MM.1S (cell line): ENCODE measurements at regions not wholly inside any gene's neighbourhood (a gene's known extent, or its start where the extent isn't known, plus 50 kb on each side); places are given as distances from the start of the nearest gene placed in this dataset.

Experiments
- EZH2 ChIP-seq: fragments of 300-600 bp; sonication (generic); optimal IDR thresholded peaks from 2 replicates; pipeline ENCODE3; 2017; ENCODE audit warnings: low read depth, mild to moderate bottlenecking, antibody characterized with exemption, low read length, mixed read lengths
- EZH2phosphoT487 ChIP-seq: fragments of 300-600 bp; sonication (generic); IDR thresholded peaks from 2 replicates; pipeline ENCODE4 v1.6.1; 2018; ENCODE audit warnings: antibody characterized with exemption, low read length
- TF ChIP-seq, protein P1 (sequence below): fragments of 300-600 bp; sonication (generic); IDR thresholded peaks from 2 replicates; pipeline ENCODE4 v1.5.1; 2016; ENCODE audit warnings: antibody characterized with exemption, low read length, mixed read lengths

DNA sequence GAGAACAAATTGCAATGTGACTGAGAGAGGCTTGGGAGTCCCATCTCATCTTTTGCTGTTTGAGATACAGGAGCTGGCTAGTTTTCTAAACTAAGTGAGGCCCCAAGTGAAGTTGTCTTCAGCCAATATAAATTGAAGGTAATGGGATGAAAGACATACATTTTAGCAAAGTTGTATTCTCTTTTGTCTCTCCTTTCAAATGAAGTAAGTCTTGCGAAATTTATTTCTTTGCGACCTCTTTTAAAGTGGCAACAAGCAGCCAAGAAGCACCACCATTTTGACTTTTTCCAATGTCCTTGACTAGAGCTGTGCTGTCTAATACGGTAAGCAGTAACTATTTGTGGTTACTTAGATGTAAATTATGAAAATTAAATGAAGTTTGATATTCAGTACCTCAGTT, 385.7 kb downstream of the USP25 start:
- TF ChIP-seq EZH2 (no peak), EZH2phosphoT487 (no peak)
- TF ChIP-seq, protein P1, sequence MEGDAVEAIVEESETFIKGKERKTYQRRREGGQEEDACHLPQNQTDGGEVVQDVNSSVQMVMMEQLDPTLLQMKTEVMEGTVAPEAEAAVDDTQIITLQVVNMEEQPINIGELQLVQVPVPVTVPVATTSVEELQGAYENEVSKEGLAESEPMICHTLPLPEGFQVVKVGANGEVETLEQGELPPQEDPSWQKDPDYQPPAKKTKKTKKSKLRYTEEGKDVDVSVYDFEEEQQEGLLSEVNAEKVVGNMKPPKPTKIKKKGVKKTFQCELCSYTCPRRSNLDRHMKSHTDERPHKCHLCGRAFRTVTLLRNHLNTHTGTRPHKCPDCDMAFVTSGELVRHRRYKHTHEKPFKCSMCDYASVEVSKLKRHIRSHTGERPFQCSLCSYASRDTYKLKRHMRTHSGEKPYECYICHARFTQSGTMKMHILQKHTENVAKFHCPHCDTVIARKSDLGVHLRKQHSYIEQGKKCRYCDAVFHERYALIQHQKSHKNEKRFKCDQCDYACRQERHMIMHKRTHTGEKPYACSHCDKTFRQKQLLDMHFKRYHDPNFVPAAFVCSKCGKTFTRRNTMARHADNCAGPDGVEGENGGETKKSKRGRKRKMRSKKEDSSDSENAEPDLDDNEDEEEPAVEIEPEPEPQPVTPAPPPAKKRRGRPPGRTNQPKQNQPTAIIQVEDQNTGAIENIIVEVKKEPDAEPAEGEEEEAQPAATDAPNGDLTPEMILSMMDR, result no peak
